Naive thymus-derived CD4-positive, alpha-beta T cell (primary cell): ENCODE measurements at regions not wholly inside any gene's neighbourhood (a gene's known extent, or its start where the extent isn't known, plus 50 kb on each side); places are given as distances from the start of the nearest gene placed in this dataset.
"Not testable (repeated sequence)": the region's sequence is repeated elsewhere in the genome, so short reads cannot be mapped to it uniquely, and the experiment has no call there.

Source experiments
- ATAC-seq: fragments of 150-1000 bp; cut with Tn5 transposase; 2 replicates; pipeline ENCODE4 v1.10.0; 2021; ENCODE audit warnings: mild to moderate bottlenecking, moderate library complexity
- CTCF ChIA-PET: fragments of 350-600 bp; sonication (Branson Sonifier 250); formaldehyde crosslinking; loops from one replicate; lab custom pipeline; 2021; ENCODE audit warnings: antibody characterized with exemption; lab: Charles Lee
- POLR2A ChIA-PET: fragments of 350-600 bp; sonication (Branson Sonifier 250); formaldehyde crosslinking; loops from one replicate; lab custom pipeline; 2021; ENCODE audit warnings: antibody characterized with exemption, inconsistent platforms; lab: Charles Lee
- DNase-seq, 9 donors: peaks; one replicate each; pipeline versions ENCODE4 v3.0.0 to v3.0.0-alpha.2; 2020 to 2022; ENCODE audit warnings: mixed read lengths in 1 of 9
- H3K27ac ChIP-seq: one replicate; pipeline ENCODE4 v1.7.0; 2013; ENCODE audit warnings: mild to moderate bottlenecking, low read depth, low read length, moderate library complexity
- H3K27me3 ChIP-seq, 2 donors: one replicate each; pipeline ENCODE4 v1.7.0; 2013; ENCODE audit warnings: low read length in 2 of 2, mild to moderate bottlenecking in 2 of 2, moderate library complexity in 2 of 2; ENCODE audit not compliant: control insufficient read depth in 2 of 2, insufficient read depth in 2 of 2
- H3K36me3 ChIP-seq, 3 experiments: 1 replicate in 2 of 3; 2 replicates in 1 of 3; pipeline ENCODE4 v1.7.0; 2013; ENCODE audit warnings: low read length in 3 of 3, mild to moderate bottlenecking in 3 of 3, moderate library complexity in 1 of 3; ENCODE audit not compliant: insufficient read depth in 3 of 3, control insufficient read depth in 2 of 3
- H3K4me1 ChIP-seq, 2 donors: one replicate each; pipeline ENCODE4 v1.7.0; 2013; ENCODE audit warnings: low read length in 2 of 2, mild to moderate bottlenecking in 2 of 2, moderate library complexity in 1 of 2; ENCODE audit not compliant: control insufficient read depth in 2 of 2, insufficient read depth in 2 of 2
- H3K4me3 ChIP-seq: 2 replicates; pipeline ENCODE4 v1.7.0; 2013; ENCODE audit warnings: mild to moderate bottlenecking, low read length
- H3K9me3 ChIP-seq, 3 experiments: 1 replicate in 2 of 3; 2 replicates in 1 of 3; pipeline ENCODE4 v1.7.0; 2013; ENCODE audit warnings: low read length in 3 of 3; ENCODE audit not compliant: control insufficient read depth in 2 of 3
- H3K27ac Mint-ChIP-seq, 9 donors: one replicate each; pipeline ENCODE4 v1.8.0; 2020 to 2022; ENCODE audit warnings: mixed read lengths in 9 of 9, mild to moderate bottlenecking in 8 of 9, moderate library complexity in 5 of 9, inconsistent platforms in 2 of 9
- H3K27me3 Mint-ChIP-seq, 5 donors: one replicate each; pipeline ENCODE4 v1.8.0; 2021 to 2022; ENCODE audit warnings: mixed read lengths in 5 of 5, mild to moderate bottlenecking in 1 of 5
- H3K36me3 Mint-ChIP-seq, 5 donors: one replicate each; pipeline ENCODE4 v1.8.0; 2020 to 2022; ENCODE audit warnings: mixed read lengths in 5 of 5, mild to moderate bottlenecking in 3 of 5, inconsistent platforms in 1 of 5
- H3K4me1 Mint-ChIP-seq, 7 donors: one replicate each; pipeline ENCODE4 v1.8.0; 2020 to 2022; ENCODE audit warnings: mixed read lengths in 7 of 7, mild to moderate bottlenecking in 3 of 7, inconsistent platforms in 1 of 7
- H3K4me3 Mint-ChIP-seq, 10 donors: one replicate each; pipeline ENCODE4 v1.8.0; 2020 to 2022; ENCODE audit warnings: mild to moderate bottlenecking in 10 of 10, mixed read lengths in 10 of 10, moderate library complexity in 6 of 10, inconsistent platforms in 2 of 10
- H3K9me3 Mint-ChIP-seq, 11 donors: one replicate each; pipeline ENCODE4 v1.8.0; 2020 to 2022; ENCODE audit warnings: mixed read lengths in 11 of 11, mild to moderate bottlenecking in 4 of 11, inconsistent platforms in 1 of 11, moderate library complexity in 1 of 11
- intact Hi-C, 2 donors: fragments of 100-400 bp; cut with micrococcal nuclease; formaldehyde crosslinking; loops; one replicate each; pipeline ENCODE4 v1.15.1; 2023

DNA sequence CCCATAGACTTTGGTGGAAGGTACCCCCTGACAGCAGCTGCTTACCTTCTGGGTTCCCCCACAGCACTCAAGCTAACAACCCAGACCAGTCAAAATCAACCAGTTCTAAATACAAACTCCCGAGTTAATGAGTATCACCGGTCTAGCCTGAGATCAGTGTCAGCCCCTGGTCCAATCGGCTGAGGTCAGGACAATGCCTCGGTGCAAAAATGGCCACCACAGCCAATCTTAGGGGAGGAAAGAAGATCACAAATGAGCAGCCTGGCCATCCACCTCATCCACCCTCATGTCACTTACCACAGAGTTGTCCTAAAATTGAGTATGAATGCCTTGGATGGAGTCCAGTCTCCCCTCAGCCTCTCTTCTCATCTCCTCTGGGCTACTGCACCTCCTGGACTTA is 128.5 kb downstream of the PHETA1 start:
- peaks cover 0 to 33% (median 7%) of the 10 kb centered on the region in 11 donors for H3K9me3 Mint-ChIP-seq
- H3K27ac Mint-ChIP-seq = no peak overlapping the region
- Histone ChIP-seq H3K27ac (no peak overlapping the region), H3K4me3 (no peak overlapping the region), H3K4me1 (no peaks in the 10 kb centered on the region), H3K36me3 (no peaks in the 10 kb centered on the region), H3K27me3 (no peaks in the 10 kb centered on the region), H3K9me3 (no peaks in the 10 kb centered on the region)
- ATAC-seq (no peak), DNase-seq (no peak)
- ChIA-PET CTCF (no interaction called here), POLR2A (no interaction called here)
- peaks cover 0 to 5% (median 0%) of the 10 kb centered on the region in 5 donors for H3K36me3 Mint-ChIP-seq
- no peak overlapping the region for H3K4me3 Mint-ChIP-seq
- peaks cover 0 to 12% (median 4%) of the 10 kb centered on the region in 5 donors for H3K27me3 Mint-ChIP-seq
- intact Hi-C loops = no loop called here
- H3K4me1 Mint-ChIP-seq = no peaks in the 10 kb centered on the region

DNA sequence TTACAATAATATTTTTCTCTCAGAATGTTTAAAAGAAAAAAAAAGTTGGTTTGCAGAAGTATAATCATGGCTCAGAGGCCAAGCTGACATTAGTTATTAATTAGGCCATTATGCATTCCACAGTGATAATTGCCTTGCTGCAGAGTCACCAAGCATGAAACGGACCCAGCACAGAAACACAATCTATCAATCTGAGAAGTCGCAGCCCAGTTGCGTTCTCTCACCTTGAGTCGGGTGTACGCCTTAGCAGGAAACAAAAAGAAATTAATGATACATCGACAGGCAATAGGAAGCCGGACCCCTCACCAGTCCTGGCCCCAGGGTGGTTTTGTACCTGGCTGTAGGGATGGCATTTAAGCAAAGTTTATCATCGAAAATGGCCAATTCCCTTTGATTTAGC is 129.7 kb downstream of the PHETA1 start:
- no peaks in the 10 kb centered on the region for H3K4me1 Mint-ChIP-seq
- H3K36me3 Mint-ChIP-seq = peaks cover 0 to 5% (median 0%) of the 10 kb centered on the region in 5 donors
- DNase-seq = no peak
- no peak overlapping the region for H3K27ac Mint-ChIP-seq
- Histone ChIP-seq H3K9me3 (no peaks in the 10 kb centered on the region), H3K27me3 (no peaks in the 10 kb centered on the region), H3K27ac (no peak overlapping the region), H3K4me3 (no peak overlapping the region), H3K4me1 (no peaks in the 10 kb centered on the region), H3K36me3 (no peaks in the 10 kb centered on the region)
- POLR2A ChIA-PET = no interaction called here
- no peak for ATAC-seq
- peaks cover 0 to 33% (median 7%) of the 10 kb centered on the region in 11 donors for H3K9me3 Mint-ChIP-seq
- peaks cover 0 to 14% (median 8%) of the 10 kb centered on the region in 5 donors for H3K27me3 Mint-ChIP-seq
- intact Hi-C loops = no loop called here
- H3K4me3 Mint-ChIP-seq = no peak overlapping the region
- CTCF ChIA-PET = no interaction called here

GRCh38 chr12:111238075-111238734 is 130.7 kb downstream of the PHETA1 start:
- H3K27ac Mint-ChIP-seq = no peak overlapping the region
- no peaks in the 10 kb centered on the region for H3K4me1 Mint-ChIP-seq
- Histone ChIP-seq H3K27me3 (no peaks in the 10 kb centered on the region), H3K4me1 (no peaks in the 10 kb centered on the region), H3K4me3 (no peak overlapping the region), H3K36me3 (no peaks in the 10 kb centered on the region), H3K27ac (no peak overlapping the region), H3K9me3 (no peaks in the 10 kb centered on the region)
- peaks cover 0 to 36% (median 7%) of the 10 kb centered on the region in 11 donors for H3K9me3 Mint-ChIP-seq
- intact Hi-C loops = no loop called here
- H3K36me3 Mint-ChIP-seq = peaks cover 0 to 5% (median 0%) of the 10 kb centered on the region in 5 donors
- peaks cover 0 to 15% (median 9%) of the 10 kb centered on the region in 5 donors for H3K27me3 Mint-ChIP-seq
- no peak overlapping the region for H3K4me3 Mint-ChIP-seq
- ChIA-PET POLR2A (no interaction called here), CTCF (no interaction called here)
- DNase-seq (no peak), ATAC-seq (no peak)

GRCh38 chr12:111234491-111234890 is 134.4 kb downstream of the PHETA1 start:
- H3K27ac Mint-ChIP-seq = not testable (repeated sequence)

DNA sequence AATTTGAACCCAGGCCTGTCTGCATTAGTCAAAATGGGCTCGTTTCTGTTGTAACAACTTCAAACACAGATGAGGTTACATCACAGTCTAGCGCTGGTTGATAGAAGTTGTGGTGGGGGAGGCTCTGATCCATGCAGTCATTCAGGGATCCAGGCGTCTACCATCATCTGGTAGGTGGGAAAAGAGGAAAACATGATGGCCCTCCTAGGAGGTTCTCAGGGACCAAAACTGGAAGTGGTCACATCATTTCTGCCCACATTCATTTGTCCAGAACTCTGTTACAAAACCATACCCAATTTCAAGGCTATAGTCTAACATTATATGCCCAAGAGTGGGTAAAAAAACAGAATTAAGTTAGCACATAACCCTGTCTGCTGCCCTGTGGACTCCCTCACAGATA is 135.1 kb downstream of the PHETA1 start:
- DNase-seq (no peak), ATAC-seq (no peak)
- H3K27ac Mint-ChIP-seq = no peak overlapping the region
- peaks cover 0 to 20% (median 14%) of the 10 kb centered on the region in 5 donors for H3K27me3 Mint-ChIP-seq
- Histone ChIP-seq H3K4me3 (no peak overlapping the region), H3K9me3 (no peaks in the 10 kb centered on the region), H3K36me3 (no peaks in the 10 kb centered on the region), H3K4me1 (no peaks in the 10 kb centered on the region), H3K27ac (no peak overlapping the region), H3K27me3 (no peaks in the 10 kb centered on the region)
- CTCF ChIA-PET = no interaction called here
- no peaks in the 10 kb centered on the region for H3K4me1 Mint-ChIP-seq
- no peak overlapping the region for H3K4me3 Mint-ChIP-seq
- H3K36me3 Mint-ChIP-seq = peaks cover 0 to 5% (median 0%) of the 10 kb centered on the region in 5 donors
- H3K9me3 Mint-ChIP-seq = peaks cover 0 to 31% (median 6%) of the 10 kb centered on the region in 11 donors
- intact Hi-C loops = no loop called here
- POLR2A ChIA-PET = no interaction called here

More at GRCh38 chr12:111234491-111234890, 134.4 kb downstream of the PHETA1 start:
- H3K27ac ChIP-seq, ATAC-seq, H3K36me3 Mint-ChIP-seq, H3K27me3 ChIP-seq, H3K36me3 ChIP-seq, H3K4me3 ChIP-seq, H3K4me1 ChIP-seq, CTCF ChIA-PET, H3K4me1 Mint-ChIP-seq, H3K4me3 Mint-ChIP-seq, POLR2A ChIA-PET, H3K9me3 ChIP-seq, intact Hi-C loops, DNase-seq: not testable (repeated sequence)
- H3K27me3 Mint-ChIP-seq = peaks cover 0 to 21% (median 14%) of the 10 kb centered on the region in 5 donors
- H3K9me3 Mint-ChIP-seq = peaks cover 0 to 31% (median 6%) of the 10 kb centered on the region in 11 donors

- peaks cover 0 to 4% (median 0%) of the 10 kb centered on the region in 5 donors for H3K36me3 Mint-ChIP-seq
- Histone ChIP-seq H3K4me3 (no peak overlapping the region), H3K4me1 (no peaks in the 10 kb centered on the region), H3K36me3 (no peaks in the 10 kb centered on the region), H3K27me3 (no peaks in the 10 kb centered on the region), H3K9me3 (no peaks in the 10 kb centered on the region), H3K27ac (no peak overlapping the region)
- DNase-seq (no peak), ATAC-seq (no peak)
- no peak overlapping the region for H3K27ac Mint-ChIP-seq
- H3K4me3 Mint-ChIP-seq = no peak overlapping the region
- intact Hi-C loops = no loop called here
- peaks cover 0 to 15% (median 12%) of the 10 kb centered on the region in 5 donors for H3K27me3 Mint-ChIP-seq
- ChIA-PET CTCF (no interaction called here), POLR2A (no interaction called here)
- no peaks in the 10 kb centered on the region for H3K4me1 Mint-ChIP-seq
- H3K9me3 Mint-ChIP-seq = peaks cover 0 to 23% (median 3%) of the 10 kb centered on the region in 11 donors
Observed at GRCh38 chr12:111230649-111231048, 138.2 kb downstream of the PHETA1 start.
